ENCODE measurements at regions not wholly inside any gene's neighbourhood (a gene's known extent, or its start where the extent isn't known, plus 50 kb on each side); places are given as distances from the start of the nearest gene placed in this dataset.
"Not testable (repeated sequence)": the region's sequence is repeated elsewhere in the genome, so short reads cannot be mapped to it uniquely, and the experiment has no call there.

DNA sequence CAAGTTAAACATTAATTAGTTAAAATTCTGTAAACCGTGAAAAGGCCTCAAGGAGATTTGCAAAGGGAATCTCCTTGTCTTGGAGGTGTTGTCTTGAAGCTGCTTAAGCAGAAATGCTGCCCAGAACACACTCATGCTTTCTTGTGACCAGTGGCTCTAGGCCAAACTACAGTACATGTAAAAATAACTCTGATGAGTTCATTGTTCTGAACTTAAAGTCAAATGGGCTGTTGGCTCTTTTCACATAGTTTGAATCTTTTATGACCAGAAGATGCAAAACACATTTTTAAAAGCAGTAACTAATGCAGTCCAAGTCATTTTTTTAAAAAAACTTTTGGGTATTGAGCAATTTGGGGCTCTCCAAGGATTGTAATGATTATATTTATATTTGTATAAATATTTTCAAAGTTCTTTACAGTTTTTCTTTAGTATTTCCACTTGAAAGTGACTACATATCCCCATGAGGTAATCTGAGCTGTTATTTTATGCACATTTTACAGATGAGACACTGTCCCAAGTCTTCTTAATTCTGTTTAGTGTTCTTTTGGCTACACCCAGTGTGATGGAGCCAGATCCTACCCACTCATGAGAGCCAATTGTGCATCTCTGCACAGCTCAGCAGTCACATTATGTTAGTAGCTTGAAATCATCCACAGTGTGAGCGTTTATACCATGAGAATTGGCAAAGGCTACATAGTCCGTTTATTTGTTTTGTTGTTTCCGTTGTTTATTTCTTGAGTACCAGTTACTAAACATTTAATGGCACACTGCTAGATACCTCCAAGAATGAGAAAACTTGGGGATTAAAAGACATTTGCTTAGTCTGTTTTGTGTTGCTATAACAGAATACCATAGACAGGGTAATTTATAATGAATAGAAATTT, 112.8 kb upstream of the ATXN3L start:
- no peak overlapping the region for H3K4me3 ChIP-seq
- H3K27ac ChIP-seq: peak overlapping the region in 7 of 21 experiments; percentile 35 to 80 (median 62)

DNA sequence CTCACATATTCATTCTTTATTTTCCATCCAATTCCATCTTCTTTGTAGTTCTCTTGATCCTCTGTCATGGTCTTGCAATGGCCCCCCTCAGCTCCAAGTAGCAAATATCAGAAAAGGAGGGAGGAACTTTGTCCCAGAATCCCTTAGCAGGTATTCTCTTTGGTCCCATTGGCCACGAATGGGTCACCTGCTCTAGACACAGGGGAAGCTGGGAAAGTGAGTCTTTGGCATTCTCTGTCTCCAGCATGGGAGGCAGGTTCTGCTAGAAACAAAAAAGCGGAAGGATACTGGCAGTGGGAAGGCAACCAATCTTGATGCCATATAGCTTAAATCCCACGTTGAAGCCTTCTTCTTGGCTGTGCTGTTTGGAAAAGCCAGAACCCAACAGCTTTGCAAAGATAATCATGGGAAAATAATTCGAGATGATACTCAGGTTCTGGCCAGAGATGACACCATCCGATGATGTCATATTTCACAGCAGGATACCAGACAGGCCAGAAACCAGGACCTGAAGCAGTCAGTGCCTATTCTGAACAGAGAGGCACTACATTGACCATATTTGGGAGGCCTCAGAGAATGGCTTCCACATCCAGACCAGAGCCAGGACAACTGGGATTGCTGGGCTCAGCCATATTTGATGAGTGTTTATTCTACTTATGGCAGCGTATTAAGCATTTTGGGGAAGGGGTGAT, 110.4 kb upstream of the ATXN3L start:
- peak overlapping the region in 1 of 21 experiments; percentile 84 for H3K27ac ChIP-seq

DNA sequence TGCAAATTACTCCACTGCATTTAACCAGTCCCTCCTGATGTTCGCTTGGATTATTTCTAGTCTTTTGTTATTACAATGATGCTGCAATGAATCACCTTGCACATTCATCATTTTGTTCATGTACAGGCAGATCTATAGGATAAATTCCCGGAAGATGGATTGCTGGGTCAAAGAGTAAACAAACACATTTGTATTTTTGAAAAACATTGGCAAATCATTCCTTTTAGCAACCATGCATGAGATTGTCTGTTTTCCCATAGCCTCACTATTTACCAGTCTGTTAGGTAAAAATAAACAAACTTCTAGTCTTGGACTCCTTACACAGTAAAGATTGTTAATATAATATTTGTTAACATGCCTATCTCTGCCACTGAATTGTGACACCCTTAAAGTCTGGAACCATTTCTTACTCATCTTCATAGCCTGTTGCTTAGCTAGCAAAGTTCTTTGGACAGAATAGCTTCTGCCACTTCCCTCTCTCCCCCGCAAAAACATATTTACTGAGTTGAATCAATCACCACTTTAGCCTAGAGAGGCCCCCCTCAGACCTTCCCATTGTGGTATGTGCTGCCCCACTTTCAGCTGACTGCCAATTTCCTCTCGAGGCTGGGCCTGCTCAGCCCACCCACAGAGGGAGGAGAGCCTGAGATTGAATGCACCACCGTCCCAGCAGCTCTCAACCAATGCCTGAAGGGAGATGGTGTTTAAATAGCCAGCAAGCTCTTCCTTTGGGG, 108.4 kb upstream of the ATXN3L start:
- peak overlapping the region in 19 of 21 experiments; percentile 20 to 84 (median 70) for H3K27ac ChIP-seq
- H3K4me3 ChIP-seq: no peak overlapping the region

More for the DNA sequence above, 110.4 kb upstream of the ATXN3L start:
- no peak overlapping the region for H3K4me3 ChIP-seq

DNA sequence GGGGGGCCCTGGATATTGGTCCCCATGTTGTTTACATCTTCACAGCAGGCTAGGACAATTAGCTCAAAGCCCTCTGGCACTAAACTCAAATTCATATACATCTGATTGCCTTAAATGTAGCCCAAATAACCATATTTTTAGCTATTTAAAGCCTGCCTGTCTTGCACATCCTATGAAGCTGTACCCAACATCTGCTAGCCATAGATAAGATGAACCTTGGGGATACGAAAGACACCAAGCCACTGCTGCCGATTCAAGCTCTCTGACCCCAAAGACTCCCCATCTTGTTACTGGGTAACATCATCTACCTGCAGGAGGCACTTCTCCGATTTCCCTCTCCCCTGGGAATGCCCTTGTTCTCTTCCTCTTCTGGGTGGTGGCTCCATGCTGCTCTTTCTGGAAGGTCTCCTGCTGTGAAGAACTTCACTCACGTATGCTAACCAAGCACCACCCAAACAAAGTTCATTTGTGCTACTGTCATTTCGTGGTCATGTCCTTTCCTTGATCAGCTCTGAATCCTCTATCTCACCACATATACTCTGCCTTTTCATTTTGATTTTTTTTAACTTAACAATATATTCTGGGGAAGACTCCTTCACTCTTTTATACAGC, 107.7 kb upstream of the ATXN3L start:
- peak overlapping the region in 10 of 21 experiments; percentile 12 to 75 (median 52) for H3K27ac ChIP-seq
- H3K4me3 ChIP-seq: no peak overlapping the region

DNA sequence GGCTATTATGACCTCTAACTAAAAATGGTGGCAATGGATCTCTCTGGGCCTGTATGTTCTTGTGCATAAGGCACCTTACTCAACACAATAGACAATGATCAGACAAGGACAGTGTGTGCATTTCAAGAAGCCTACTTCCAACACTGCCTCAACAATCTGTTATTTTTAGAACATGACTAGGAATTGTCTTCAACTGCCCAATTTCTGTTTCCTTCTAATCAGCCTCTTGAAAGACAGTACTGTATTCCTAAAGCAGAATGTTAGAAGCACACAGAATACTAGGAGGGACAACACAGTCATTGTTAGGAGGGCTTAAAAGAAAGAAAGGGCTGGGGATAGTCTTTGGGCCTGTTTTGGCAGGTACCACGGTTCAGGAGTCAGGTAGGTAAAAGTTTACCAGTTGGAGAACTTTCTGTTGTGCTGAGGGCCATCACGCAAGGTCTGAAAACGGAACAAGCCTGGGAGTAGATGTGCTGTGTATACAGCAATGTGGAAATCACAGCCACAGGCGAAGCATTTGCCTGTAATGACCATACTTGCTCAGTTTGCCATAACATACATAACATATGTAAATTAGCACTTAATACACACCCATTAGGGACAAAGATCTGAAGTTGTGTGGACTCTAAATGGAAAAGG, 100.8 kb upstream of the ATXN3L start:
- Histone ChIP-seq H3K4me3 (no peak overlapping the region), H3K27ac (no peak overlapping the region)

DNA sequence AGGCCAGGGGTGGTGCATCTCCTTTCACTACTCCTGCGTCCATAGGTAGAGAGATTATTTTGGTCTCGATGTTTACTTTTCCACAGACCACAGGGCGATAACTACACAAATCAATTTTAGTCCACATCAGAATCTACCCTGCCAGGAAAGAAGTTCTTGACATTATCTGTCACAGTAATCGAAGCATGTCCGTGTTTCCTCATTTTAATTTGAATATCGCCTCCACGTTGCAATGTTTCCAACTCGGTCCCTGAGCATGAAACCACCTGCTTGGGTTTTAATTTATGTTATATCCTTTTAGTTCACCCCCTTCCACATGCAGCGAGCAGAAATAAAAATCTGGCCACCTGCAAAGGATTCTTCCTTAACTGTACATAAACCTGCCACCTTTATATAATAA, 100.1 kb upstream of the ATXN3L start:
- Histone ChIP-seq H3K4me3 (no peak overlapping the region), H3K27ac (no peak overlapping the region)

DNA sequence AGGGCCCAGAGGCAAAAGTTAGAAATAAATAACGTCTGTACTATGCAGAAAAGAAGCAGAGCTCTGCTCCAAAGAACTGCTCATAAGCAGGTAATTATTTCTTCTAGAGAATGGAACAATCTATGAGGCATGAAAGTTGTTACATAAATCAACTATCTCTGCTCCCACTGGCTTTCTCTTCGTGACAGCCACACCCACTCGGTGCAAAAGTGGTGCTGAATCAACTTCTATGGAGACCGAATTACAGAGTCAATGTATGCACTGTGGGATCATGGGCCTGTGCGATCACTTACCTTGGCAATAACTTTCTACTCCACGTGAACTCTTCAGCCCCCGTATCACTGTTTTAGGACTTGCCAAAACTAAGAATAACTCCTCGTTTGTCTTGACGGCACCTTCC, 99.4 kb upstream of the ATXN3L start:
- no peak overlapping the region for H3K27ac ChIP-seq
- H3K4me3 ChIP-seq: no peak overlapping the region

DNA sequence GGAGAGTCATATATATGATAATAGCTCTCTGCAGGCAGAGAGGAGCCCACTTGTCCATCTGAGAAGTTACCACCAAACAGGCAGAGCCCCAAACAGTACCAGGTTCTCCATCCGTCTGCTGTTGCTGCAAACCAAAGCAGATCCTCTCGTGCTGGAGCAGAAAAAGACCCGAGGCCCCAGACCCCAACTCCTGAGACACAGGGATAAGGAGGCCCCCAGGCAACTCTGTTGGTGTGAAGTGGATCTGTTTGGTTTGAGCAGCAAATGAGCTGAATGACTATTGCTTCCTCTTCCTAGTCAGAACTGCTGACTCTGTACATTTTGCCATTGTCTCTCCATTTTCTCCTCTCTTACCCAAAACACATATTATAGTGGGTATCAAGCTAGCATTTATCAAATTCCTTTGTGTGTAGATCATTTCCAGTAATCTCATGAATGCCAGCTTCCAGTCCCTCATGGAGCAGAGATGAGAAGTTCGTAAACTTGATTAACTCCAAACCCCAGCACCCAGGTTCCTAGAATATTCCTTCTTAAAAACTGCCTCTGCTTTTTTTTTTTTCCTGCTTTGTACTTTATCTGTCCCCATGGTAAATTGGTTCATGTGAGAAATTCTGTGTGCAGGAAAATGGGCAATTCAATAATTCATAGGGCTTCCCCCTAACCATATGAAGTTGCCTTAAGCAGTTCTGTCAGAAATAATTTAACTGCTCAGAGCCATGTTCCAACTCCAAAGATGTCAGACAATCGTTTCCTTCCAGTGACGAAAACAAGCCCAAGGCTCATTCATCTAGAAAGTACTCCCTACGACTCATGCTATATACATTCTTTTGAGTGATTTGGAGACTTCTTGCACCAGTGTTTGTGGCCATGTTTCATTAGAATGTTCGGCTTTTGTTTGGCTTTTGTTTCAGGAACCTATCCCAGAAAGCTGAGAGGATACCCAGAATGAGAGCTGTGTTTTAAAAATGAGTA, 98.6 kb upstream of the ATXN3L start:
- Histone ChIP-seq H3K27ac (no peak overlapping the region), H3K4me3 (no peak overlapping the region)

DNA sequence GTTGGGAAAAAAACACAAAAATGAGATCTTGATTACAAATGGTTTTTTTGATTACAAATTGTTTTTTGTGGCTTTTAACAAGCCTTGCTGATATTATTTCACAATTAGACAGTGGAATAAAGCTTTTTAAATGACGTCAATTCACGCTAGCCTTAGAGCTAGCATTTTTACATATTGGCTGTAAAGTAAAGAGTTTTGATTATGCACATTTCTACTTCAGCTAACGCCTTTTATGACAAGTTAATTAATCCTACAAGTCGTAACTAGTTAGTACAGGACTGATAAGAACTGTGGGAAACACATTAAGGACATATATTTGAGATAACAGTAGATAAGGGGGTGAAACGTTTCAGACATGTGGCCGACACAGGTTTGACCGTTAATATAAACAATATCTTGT, 95.7 kb upstream of the ATXN3L start:
- Histone ChIP-seq H3K4me3 (no peak overlapping the region), H3K27ac (no peak overlapping the region)

DNA sequence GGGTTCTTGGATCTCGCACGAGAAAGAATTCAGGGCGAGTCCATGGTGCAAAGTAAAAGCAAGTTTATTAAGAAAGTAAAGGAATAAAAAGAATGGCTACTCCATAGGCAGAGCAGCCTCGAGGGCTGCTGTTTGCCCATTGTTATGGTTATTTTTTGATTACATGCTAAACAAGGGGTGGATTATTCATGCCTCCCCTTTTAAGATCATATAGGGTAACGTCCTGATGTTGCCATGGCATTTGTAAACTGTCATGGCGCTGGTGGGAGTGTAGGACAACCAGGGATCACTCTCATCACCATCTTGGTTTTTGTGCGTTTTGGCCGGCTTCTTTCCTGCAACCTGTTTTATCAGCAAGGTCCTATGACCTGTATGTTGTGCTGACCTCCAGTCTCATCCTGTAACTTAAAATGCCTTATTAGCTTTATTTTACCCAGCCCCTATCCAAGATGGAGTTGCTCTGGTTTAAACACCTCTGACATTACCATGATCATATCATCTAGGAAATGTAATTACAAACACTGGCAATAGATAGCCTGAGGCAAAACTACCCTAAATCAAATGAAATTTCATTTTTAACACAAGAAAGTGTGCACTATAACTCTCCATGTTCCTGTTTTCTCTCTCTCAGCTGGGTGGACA, 94.3 kb upstream of the ATXN3L start:
- Histone ChIP-seq H3K27ac (no peak overlapping the region), H3K4me3 (no peak overlapping the region)

DNA sequence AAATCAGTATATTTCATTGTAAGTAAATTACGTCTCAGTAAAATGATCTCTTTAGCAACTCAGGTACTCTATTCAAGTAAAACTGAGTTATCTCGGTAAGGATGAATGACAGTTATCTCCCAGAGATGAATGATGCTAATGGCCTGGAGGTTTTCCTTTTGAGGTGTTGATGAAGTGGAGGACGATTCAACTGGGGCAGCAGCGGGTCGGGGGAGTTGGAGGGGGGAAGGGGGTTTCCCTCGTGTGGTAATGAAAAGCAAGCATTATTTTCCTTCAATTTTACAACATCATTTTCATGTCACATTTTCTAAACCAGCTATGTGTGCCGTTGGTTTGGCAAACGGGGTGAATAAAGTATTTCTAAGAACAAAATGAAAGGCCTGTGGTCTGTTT, 92.4 kb upstream of the ATXN3L start:
- H3K4me3 ChIP-seq: no peak overlapping the region
- no peak overlapping the region for H3K27ac ChIP-seq

DNA sequence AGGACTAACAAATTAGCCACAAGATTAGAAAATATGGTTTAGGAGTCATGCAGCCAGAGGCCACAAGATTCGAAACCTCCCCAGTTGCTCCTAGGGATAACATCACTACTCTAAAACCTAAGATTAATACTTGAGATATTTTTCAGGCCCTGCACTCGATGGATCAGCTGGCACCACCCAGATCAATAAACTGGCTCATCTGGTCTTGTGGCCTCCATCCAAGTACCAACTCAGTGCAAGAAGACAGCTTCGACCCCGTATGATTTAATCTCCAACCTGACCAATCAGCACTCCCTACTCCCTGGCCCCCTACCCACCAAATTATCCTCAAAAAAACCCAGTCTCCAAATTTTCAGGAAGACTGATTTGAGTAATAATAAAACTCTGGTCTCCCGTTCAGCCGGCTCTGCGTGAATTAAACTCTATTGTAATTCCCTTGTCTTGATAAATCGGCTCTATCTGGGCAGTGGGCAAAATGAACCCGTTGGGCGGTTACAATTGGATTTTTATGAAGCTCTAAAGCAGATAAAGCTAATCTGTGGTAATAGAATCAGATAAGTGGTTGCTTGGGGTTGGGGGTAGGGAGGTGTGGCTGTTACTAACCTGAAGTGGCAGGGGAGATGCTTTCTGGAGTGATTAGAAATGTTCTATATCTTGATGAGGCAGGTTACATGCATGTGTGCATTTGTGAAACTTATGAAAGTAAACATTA, 91.8 kb upstream of the ATXN3L start:
- Histone ChIP-seq H3K27ac (no peak overlapping the region), H3K4me3 (no peak overlapping the region)

DNA sequence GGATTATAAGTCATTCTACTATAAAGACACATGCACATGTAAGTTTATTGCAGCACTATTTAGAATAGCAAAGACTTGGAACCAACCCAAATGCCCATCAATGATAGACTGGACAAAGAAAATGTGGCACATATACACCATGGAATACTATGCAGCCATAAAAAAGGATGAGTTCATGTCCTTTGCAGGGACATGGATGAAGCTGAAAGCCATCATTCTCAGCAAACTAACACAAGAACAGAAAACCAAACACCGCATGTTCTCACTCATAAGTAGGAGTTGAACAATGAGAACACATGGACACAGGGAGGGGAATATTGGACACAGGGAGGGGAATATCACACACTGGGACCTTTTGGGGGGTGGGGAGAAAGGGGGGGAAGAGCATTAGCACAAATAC, 88.7 kb upstream of the ATXN3L start:
- H3K27ac ChIP-seq, H3K4me3 ChIP-seq: not testable (repeated sequence)

DNA sequence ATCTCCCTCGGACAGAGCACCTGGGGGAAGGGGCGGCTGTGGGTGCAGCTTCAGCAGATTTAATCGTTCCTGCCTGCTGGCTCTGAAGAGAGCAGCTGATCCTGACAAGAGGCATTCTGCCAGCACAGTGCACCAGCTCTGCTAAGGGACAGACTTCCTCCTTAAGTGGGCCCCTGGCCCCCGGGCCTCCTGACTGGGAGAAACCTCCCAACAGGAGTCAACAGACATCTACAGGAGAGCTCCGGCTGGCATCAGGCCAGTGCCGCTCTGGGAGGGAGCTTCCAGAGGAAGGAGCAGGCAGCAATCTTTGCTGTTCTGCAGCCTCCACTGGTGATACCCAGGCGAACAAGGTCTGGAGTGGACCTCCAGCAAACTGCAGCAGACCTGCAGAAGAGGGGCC, 84.9 kb upstream of the ATXN3L start:
- H3K4me3 ChIP-seq, H3K27ac ChIP-seq: not testable (repeated sequence)

DNA sequence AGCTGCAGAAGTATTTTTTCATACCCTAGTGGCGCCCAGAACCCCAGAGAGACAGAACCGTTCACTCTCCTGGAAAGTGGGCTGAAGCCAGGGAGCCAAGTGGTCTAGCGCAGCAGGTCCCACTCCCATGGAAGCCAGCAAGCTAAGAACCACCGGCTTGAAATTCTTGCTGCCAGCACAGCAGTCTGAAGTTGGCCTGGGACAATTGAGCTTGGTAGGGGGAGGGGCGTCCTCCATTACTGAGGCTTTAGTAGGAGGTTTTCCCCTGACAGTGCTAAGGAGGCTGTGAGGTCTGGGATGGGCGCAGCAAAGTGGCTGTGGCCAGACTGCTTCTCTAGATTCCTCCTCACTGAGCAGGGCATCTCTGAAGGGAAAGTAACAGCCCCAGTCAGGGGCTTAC, 84.5 kb upstream of the ATXN3L start:
- Histone ChIP-seq H3K27ac (no peak overlapping the region), H3K4me3 (no peak overlapping the region)

DNA sequence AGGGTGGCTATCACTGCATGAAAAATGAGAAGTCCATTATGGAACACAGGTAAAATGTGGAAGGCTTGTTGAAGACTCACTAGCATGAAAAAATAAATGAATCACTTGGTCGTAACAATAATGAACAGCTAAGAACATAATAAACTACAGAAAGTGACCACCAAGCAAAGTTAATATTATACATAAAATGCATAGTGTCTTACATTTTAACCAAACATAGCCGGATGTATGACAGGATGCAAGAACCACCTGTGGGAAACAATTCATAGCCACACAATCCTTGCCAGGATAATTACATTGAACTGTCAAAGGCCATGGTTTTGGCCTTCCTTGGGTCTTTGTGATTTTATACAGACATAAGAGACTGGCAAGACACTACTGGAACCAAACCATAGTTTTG, 81.9 kb upstream of the ATXN3L start:
- H3K4me3 ChIP-seq: no peak overlapping the region
- no peak overlapping the region for H3K27ac ChIP-seq

DNA sequence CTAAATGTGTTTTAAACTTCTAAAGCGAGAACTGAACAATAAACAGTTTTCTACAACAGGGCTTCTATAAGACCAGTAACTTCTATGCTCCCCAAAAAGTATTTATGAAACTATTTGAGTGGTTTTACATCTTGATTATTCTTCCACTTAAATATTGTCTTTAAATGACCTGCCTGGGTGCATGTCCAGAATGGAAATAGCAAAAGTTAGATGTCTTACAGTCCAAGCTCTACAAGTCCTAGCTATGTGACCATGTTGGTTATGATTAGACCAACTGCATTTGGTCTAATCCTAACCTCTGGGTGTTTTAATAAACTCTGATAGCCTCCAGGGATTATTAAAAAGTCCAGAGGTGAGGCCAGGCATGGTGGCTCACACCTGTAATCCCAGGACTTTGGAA, 79.0 kb upstream of the ATXN3L start:
- no peak overlapping the region for H3K4me3 ChIP-seq
- peak overlapping the region in 8 of 21 experiments; percentile 18 to 73 (median 46) for H3K27ac ChIP-seq
